Calu3 (cell line): ENCODE measurements at regions not wholly inside any gene's neighbourhood (a gene's known extent, or its start where the extent isn't known, plus 50 kb on each side); places are given as distances from the start of the nearest gene placed in this dataset.
"Not testable (repeated sequence)": the region's sequence is repeated elsewhere in the genome, so short reads cannot be mapped to it uniquely, and the experiment has no call there.

Source experiments
- BruUV-seq: library from RNA; stranded (reverse); fragments of 400-500 nt; replicated peaks from 2 replicates; lab custom pipeline; 2021; lab: Mats Ljungman, UMichigan
- CTCF ChIA-PET: fragments of 300-600 bp; sonication (Branson Sonifier 250); formaldehyde crosslinking; loops from one replicate; lab custom pipeline; 2022; ENCODE audit warnings: antibody characterized with exemption; lab: Charles Lee
- DNase-seq: peaks from one replicate; pipeline ENCODE4 v3.0.0; 2022
- H3K27ac Mint-ChIP-seq: one replicate; pipeline ENCODE4 v1.8.0; 2022; ENCODE audit warnings: mixed read lengths; ENCODE audit not compliant: unreplicated experiment
- H3K27me3 Mint-ChIP-seq: one replicate; pipeline ENCODE4 v1.8.0; 2022; ENCODE audit warnings: mixed read lengths; ENCODE audit not compliant: unreplicated experiment
- H3K36me3 Mint-ChIP-seq: one replicate; pipeline ENCODE4 v1.8.0; 2022; ENCODE audit warnings: mild to moderate bottlenecking, moderate library complexity, mixed read lengths; ENCODE audit not compliant: insufficient read depth, unreplicated experiment
- H3K4me1 Mint-ChIP-seq: one replicate; pipeline ENCODE4 v1.8.0; 2022; ENCODE audit warnings: mild to moderate bottlenecking, low read depth, mixed read lengths; ENCODE audit not compliant: unreplicated experiment
- H3K4me3 Mint-ChIP-seq: one replicate; pipeline ENCODE4 v1.8.0; 2022; ENCODE audit warnings: mild to moderate bottlenecking, low read depth, moderate library complexity, mixed read lengths; ENCODE audit not compliant: unreplicated experiment
- H3K9me3 Mint-ChIP-seq: one replicate; pipeline ENCODE4 v1.8.0; 2022; ENCODE audit warnings: low read depth, mixed read lengths; ENCODE audit not compliant: unreplicated experiment
- CTCF ChIP-seq: fragments of 200-600 bp; IDR thresholded peaks from one replicate; pipeline ENCODE4 v1.8.0; 2022; ENCODE audit warnings: antibody characterized with exemption; ENCODE audit not compliant: unreplicated experiment
- intact Hi-C: fragments of 100-400 bp; cut with micrococcal nuclease; formaldehyde crosslinking; loops from one replicate; pipeline ENCODE4 v1.10.0; 2022; ENCODE audit not compliant: unreplicated experiment

GRCh38 chr19:34089566-34089965 lies 82.7 kb upstream of the LSM14A start:
- Mint-ChIP-seq H3K4me3 (no peak overlapping the region), H3K27ac (no peak overlapping the region), H3K9me3 (no peaks in the 10 kb centered on the region), H3K4me1 (no peaks in the 10 kb centered on the region), H3K36me3 (no peaks in the 10 kb centered on the region), H3K27me3 (peaks cover 92% of the 10 kb centered on the region)
- no peak for DNase-seq
- no TSS peak for BruUV-seq
- CTCF ChIA-PET: no interaction called here
- intact Hi-C loops: no loop called here
- TF ChIP-seq CTCF: no peak

GRCh38 chr19:34094960-34095359 lies 77.3 kb upstream of the LSM14A start:
- CTCF ChIA-PET: interaction anchor here (3.3 kb wide), 1 partner anchor 318 kb away, joined by 75 read pairs; no protein-coding TSS in a partner anchor

GRCh38 chr19:34095411-34095810 lies 76.9 kb upstream of the LSM14A start:
- H3K4me1 Mint-ChIP-seq, H3K36me3 Mint-ChIP-seq, BruUV-seq, H3K4me3 Mint-ChIP-seq, H3K27ac Mint-ChIP-seq, H3K9me3 Mint-ChIP-seq, intact Hi-C loops, DNase-seq: not testable (repeated sequence)
- CTCF ChIA-PET: interaction anchor here (0.7 to 3.3 kb wide), 4 partner anchors 13 to 318 kb away, joined by 3 to 75 read pairs (median 11); no protein-coding TSS in a partner anchor
- peaks cover 73% of the 10 kb centered on the region for H3K27me3 Mint-ChIP-seq

More at GRCh38 chr19:34094960-34095359, 77.3 kb upstream of the LSM14A start:
- no peak overlapping the region for H3K27ac Mint-ChIP-seq
- BruUV-seq: no TSS peak
- no peak overlapping the region for H3K4me3 Mint-ChIP-seq
- TF ChIP-seq CTCF: no peak
- H3K9me3 Mint-ChIP-seq: no peaks in the 10 kb centered on the region
- H3K36me3 Mint-ChIP-seq: no peaks in the 10 kb centered on the region
- DNase-seq: no peak
- peaks cover 73% of the 10 kb centered on the region for H3K27me3 Mint-ChIP-seq
- no peaks in the 10 kb centered on the region for H3K4me1 Mint-ChIP-seq
- intact Hi-C loops: no loop called here

GRCh38 chr19:34096020-34096915 lies 76.0 kb upstream of the LSM14A start:
- no TSS peak for BruUV-seq
- peak; percentile 52 for TF ChIP-seq CTCF
- Mint-ChIP-seq H3K4me3 (no peak overlapping the region), H3K4me1 (no peaks in the 10 kb centered on the region), H3K27me3 (peaks cover 69% of the 10 kb centered on the region), H3K27ac (no peak overlapping the region), H3K9me3 (no peaks in the 10 kb centered on the region), H3K36me3 (no peaks in the 10 kb centered on the region)
- intact Hi-C loops: loop anchor here (1.0 kb wide), 2 partner anchors 54 to 318 kb away; no protein-coding TSS in a partner anchor
- DNase-seq: peak; percentile 20
- CTCF ChIA-PET: interaction anchor here (0.6 to 3.3 kb wide), 14 partner anchors 11 to 319 kb away, joined by 3 to 75 read pairs (median 4); no protein-coding TSS in a partner anchor
